ENCODE measurements at regions not wholly inside any gene's neighbourhood (a gene's known extent, or its start where the extent isn't known, plus 50 kb on each side); places are given as distances from the start of the nearest gene placed in this dataset.
"Not testable (repeated sequence)": the region's sequence is repeated elsewhere in the genome, so short reads cannot be mapped to it uniquely, and the experiment has no call there.

- no peak for DNase-seq
Measured at GRCh38 chr7:16369855-16370254, 51.5 kb downstream of the CRPPA start.

- DNase-seq, result not testable (repeated sequence)
Measured at GRCh38 chr7:16369309-16369708, 52.0 kb downstream of the CRPPA start.

- DNase-seq, result no peak
Measured at GRCh38 chr7:16368885-16369284, 52.5 kb downstream of the CRPPA start.

GRCh38 chr7:16367115-16367514 is 54.2 kb downstream of the CRPPA start:
- DNase-seq, result no peak

- DNase-seq, result no peak
Measured at GRCh38 chr7:16365952-16366351, 55.4 kb downstream of the CRPPA start.

GRCh38 chr7:16365177-16365576 is 56.2 kb downstream of the CRPPA start:
- DNase-seq, result no peak

- DNase-seq, result no peak
Measured at GRCh38 chr7:16359216-16359615, 62.1 kb downstream of the CRPPA start.

GRCh38 chr7:16357921-16358320 is 63.4 kb downstream of the CRPPA start:
- DNase-seq, result no peak

- no peak for DNase-seq
Measured at GRCh38 chr7:16357474-16357873, 63.9 kb downstream of the CRPPA start.

- no peak for DNase-seq
Measured at GRCh38 chr7:16356301-16356958, 64.9 kb downstream of the CRPPA start.

- no peak for DNase-seq
Measured at GRCh38 chr7:16354573-16354972, 66.8 kb downstream of the CRPPA start.

GRCh38 chr7:16353226-16353625 is 68.1 kb downstream of the CRPPA start:
- no peak for DNase-seq

- no peak for DNase-seq
Measured at GRCh38 chr7:16350634-16351033, 70.7 kb downstream of the CRPPA start.

- DNase-seq, result no peak
Measured at GRCh38 chr7:16348251-16348650, 73.1 kb downstream of the CRPPA start.

GRCh38 chr7:16347827-16348192 is 73.5 kb downstream of the CRPPA start:
- no peak for DNase-seq

- DNase-seq, result no peak
Measured at GRCh38 chr7:16347066-16347826, 74.1 kb downstream of the CRPPA start.

- DNase-seq, result no peak
Measured at GRCh38 chr7:16345979-16346958, 75.1 kb downstream of the CRPPA start.

GRCh38 chr7:16344927-16345326 is 76.4 kb downstream of the CRPPA start:
- no peak for DNase-seq

- no peak for DNase-seq
Measured at GRCh38 chr7:16343612-16344011, 77.7 kb downstream of the CRPPA start.

GRCh38 chr7:16338065-16338464 is 83.3 kb downstream of the CRPPA start:
- DNase-seq, result no peak

GRCh38 chr7:16326106-16326505 is 95.2 kb downstream of the CRPPA start:
- DNase-seq, result no peak

- no peak for DNase-seq
Measured at GRCh38 chr7:16323313-16323712, 98.0 kb downstream of the CRPPA start.

- no peak for DNase-seq
Measured at GRCh38 chr7:16320099-16320660, 101.2 kb downstream of the CRPPA start.
